Neural crest cell (in vitro differentiated cells): ENCODE measurements at regions not wholly inside any gene's neighbourhood (a gene's known extent, or its start where the extent isn't known, plus 50 kb on each side); places are given as distances from the start of the nearest gene placed in this dataset.

Experiments used
- DNase-seq: peaks from one replicate; pipeline ENCODE4 v3.0.0; 2021; ENCODE audit warnings: low read depth, mixed read lengths, low spot score
- H3K27ac Mint-ChIP-seq: one replicate; pipeline ENCODE4 v1.8.0; 2021; ENCODE audit warnings: mild to moderate bottlenecking, mixed read lengths; ENCODE audit not compliant: unreplicated experiment
- H3K27me3 Mint-ChIP-seq: 2 replicates; pipeline ENCODE4 v1.8.0; 2021; ENCODE audit warnings: low read depth, mild to moderate bottlenecking, mixed read lengths
- H3K36me3 Mint-ChIP-seq: 2 replicates; pipeline ENCODE4 v1.8.0; 2021; ENCODE audit warnings: low read depth, mild to moderate bottlenecking, mixed read lengths
- H3K4me1 Mint-ChIP-seq: 2 replicates; pipeline ENCODE4 v1.8.0; 2021; ENCODE audit warnings: mixed read lengths
- H3K4me3 Mint-ChIP-seq: one replicate; pipeline ENCODE4 v1.8.0; 2021; ENCODE audit warnings: mild to moderate bottlenecking, mixed read lengths
- H3K9me3 Mint-ChIP-seq: 2 replicates; pipeline ENCODE4 v1.8.0; 2021; ENCODE audit warnings: mixed read lengths
- TF ChIP-seq, protein P1 (sequence below): fragments of 200-600 bp; sonication (generic); conservative IDR thresholded peaks from 2 replicates; pipeline ENCODE4 v1.5.0; 2021; ENCODE audit warnings: antibody characterized with exemption, mild to moderate bottlenecking

DNA sequence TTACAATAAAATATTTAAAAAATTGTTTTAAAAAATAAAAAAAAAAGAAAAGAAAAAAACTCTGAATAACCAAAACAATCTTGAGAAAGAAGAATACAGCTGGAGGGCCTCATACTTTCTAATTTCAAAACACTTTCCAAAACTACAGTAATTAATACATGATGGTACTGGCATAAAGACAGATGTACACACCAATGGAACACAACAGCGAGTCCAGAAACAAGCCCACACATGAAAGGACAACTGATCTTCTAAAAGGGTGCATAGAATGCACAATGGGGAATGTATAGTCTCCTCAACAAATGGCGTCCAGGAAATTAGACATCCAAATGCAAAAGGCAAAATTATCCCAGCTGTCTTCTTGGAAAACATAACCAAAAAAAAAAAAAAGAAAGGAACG is 99.6 kb downstream of the LURAP1L start:
- TF ChIP-seq, protein P1, sequence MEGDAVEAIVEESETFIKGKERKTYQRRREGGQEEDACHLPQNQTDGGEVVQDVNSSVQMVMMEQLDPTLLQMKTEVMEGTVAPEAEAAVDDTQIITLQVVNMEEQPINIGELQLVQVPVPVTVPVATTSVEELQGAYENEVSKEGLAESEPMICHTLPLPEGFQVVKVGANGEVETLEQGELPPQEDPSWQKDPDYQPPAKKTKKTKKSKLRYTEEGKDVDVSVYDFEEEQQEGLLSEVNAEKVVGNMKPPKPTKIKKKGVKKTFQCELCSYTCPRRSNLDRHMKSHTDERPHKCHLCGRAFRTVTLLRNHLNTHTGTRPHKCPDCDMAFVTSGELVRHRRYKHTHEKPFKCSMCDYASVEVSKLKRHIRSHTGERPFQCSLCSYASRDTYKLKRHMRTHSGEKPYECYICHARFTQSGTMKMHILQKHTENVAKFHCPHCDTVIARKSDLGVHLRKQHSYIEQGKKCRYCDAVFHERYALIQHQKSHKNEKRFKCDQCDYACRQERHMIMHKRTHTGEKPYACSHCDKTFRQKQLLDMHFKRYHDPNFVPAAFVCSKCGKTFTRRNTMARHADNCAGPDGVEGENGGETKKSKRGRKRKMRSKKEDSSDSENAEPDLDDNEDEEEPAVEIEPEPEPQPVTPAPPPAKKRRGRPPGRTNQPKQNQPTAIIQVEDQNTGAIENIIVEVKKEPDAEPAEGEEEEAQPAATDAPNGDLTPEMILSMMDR = no peak
- no peak overlapping the region for H3K27ac Mint-ChIP-seq
- H3K4me3 Mint-ChIP-seq = no peak overlapping the region
- DNase-seq = no peak
- peaks cover 2% of the 10 kb centered on the region for H3K9me3 Mint-ChIP-seq
- H3K4me1 Mint-ChIP-seq = peaks cover 10% of the 10 kb centered on the region
- H3K27me3 Mint-ChIP-seq = no peaks in the 10 kb centered on the region
- peaks cover 2% of the 10 kb centered on the region for H3K36me3 Mint-ChIP-seq

GRCh38 chr9:12875191-12875590 is 100.4 kb downstream of the LURAP1L start:
- TF ChIP-seq, protein P1 = no peak
- Mint-ChIP-seq H3K27ac (no peak overlapping the region), H3K4me1 (peaks cover 10% of the 10 kb centered on the region), H3K4me3 (no peak overlapping the region), H3K36me3 (no peaks in the 10 kb centered on the region), H3K9me3 (no peaks in the 10 kb centered on the region), H3K27me3 (no peaks in the 10 kb centered on the region)
- DNase-seq = no peak

DNA sequence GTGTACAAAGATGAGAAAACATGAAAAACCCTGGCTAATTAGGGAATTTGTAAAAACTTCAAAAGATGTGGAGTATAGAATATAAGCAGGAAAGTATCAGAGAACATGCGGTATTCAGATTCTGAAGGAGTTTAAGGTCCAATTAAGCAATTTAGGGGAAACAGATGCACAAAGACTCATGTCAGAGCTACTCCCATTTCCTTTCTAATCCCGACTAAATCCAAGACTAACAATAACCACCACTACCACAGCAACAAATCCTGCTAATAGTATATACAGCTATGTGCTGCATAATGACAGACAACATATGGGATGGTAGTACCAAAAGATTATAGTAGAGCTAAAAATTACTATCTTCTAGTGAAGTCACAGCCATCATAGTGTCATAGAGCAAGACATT is 102.1 kb downstream of the LURAP1L start:
- TF ChIP-seq, protein P1 = no peak
- peaks cover 13% of the 10 kb centered on the region for H3K4me1 Mint-ChIP-seq
- no peaks in the 10 kb centered on the region for H3K36me3 Mint-ChIP-seq
- H3K9me3 Mint-ChIP-seq = no peaks in the 10 kb centered on the region
- no peak overlapping the region for H3K4me3 Mint-ChIP-seq
- H3K27ac Mint-ChIP-seq = no peak overlapping the region
- no peak for DNase-seq
- H3K27me3 Mint-ChIP-seq = no peaks in the 10 kb centered on the region

GRCh38 chr9:12878351-12878978 is 103.6 kb downstream of the LURAP1L start:
- TF ChIP-seq, protein P1 = no peak
- peak overlapping the region; percentile 39 for H3K27ac Mint-ChIP-seq

DNA sequence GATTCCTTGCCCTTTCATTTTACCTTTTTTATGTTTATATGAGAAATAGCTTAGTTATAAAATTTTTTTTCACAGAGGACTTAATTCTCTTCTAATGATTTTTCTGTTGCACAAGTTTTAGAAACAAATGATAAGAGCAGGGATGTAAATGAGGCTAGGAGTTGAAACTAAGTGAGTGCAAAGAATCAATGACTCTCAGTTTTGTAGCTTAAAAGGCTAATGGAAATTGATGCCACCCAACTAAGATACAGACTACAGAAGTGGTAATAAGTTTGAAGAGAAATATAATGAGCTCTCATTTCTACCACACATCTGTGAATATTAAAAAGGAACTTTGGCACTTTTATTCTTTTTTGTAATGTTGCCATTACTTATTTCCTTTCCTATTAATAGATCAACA is 105.1 kb downstream of the LURAP1L start:
- TF ChIP-seq, protein P1 = no peak
- Mint-ChIP-seq H3K9me3 (no peaks in the 10 kb centered on the region), H3K4me1 (peaks cover 4% of the 10 kb centered on the region), H3K36me3 (no peaks in the 10 kb centered on the region), H3K27me3 (no peaks in the 10 kb centered on the region), H3K4me3 (no peak overlapping the region), H3K27ac (no peak overlapping the region)
- no peak for DNase-seq

More at GRCh38 chr9:12878351-12878978, 103.6 kb downstream of the LURAP1L start:
- no peak for DNase-seq
- Mint-ChIP-seq H3K36me3 (no peaks in the 10 kb centered on the region), H3K27me3 (no peaks in the 10 kb centered on the region), H3K4me1 (peaks cover 4% of the 10 kb centered on the region), H3K4me3 (no peak overlapping the region), H3K9me3 (no peaks in the 10 kb centered on the region)
